ENCODE measurements at regions not wholly inside any gene's neighbourhood (a gene's known extent, or its start where the extent isn't known, plus 50 kb on each side); places are given as distances from the start of the nearest gene placed in this dataset.

- Histone ChIP-seq H3K4me1 (no peaks in the 10 kb centered on the region), H3K27me3 (no peaks in the 10 kb centered on the region), H3K9me3 (no peaks in the 10 kb centered on the region), H3K36me3 (no peaks in the 10 kb centered on the region), H3K27ac (no peak overlapping the region), H3K4me3 (no peak overlapping the region)
- no peak for DNase-seq (ENCODE audit: low spot score in 2 of 2)
- TF ChIP-seq CTCF (IDR thresholded peaks at IDR 0.05) (no peak), POLR2AphosphoS5 (IDR thresholded peaks at IDR 0.05) (no peak), EP300 (IDR thresholded peaks at IDR 0.05) (no peak)
These were observed 611.9 kb downstream of the EDEM1 start for GRCh38 chr3:5799398-5799797.

DNA sequence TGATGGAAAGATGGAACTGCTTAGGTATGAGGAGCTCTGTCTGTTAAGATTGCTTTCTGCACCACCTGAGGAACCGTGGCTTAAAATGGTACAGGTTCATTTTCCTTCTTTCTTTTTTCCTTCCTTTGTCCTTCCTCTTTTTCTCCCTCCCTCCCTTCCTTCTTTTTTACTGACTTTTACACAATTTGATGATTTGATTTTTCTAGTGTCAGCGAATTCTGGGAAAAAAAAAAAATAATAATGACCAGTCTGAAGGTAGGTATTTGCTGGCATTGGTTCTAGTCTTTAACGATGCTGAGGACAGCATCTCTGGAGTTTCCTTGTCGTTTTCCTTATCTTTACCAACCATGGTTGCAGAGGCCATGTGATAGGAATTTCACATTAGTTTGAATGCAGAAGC, 613.5 kb downstream of the EDEM1 start:
- TF ChIP-seq POLR2A (IDR thresholded peaks at IDR 0.05): no peak
- no peak for TF ChIP-seq CTCF (IDR thresholded peaks at IDR 0.05)
- TF ChIP-seq POLR2AphosphoS5 (IDR thresholded peaks at IDR 0.05): no peak
- TF ChIP-seq EP300 (IDR thresholded peaks at IDR 0.05): no peak
- Histone ChIP-seq H3K27me3 (no peaks in the 10 kb centered on the region), H3K4me3 (no peak overlapping the region), H3K27ac (no peak overlapping the region), H3K9me3 (no peaks in the 10 kb centered on the region), H3K4me1 (no peaks in the 10 kb centered on the region), H3K36me3 (no peaks in the 10 kb centered on the region)
- no peak for DNase-seq (ENCODE audit: low spot score in 2 of 2)
- WGBS: 88% methylated on average over 4 of the region's 4 CpGs

- TF ChIP-seq POLR2A (IDR thresholded peaks at IDR 0.05) (no peak), EP300 (IDR thresholded peaks at IDR 0.05) (no peak), POLR2AphosphoS5 (IDR thresholded peaks at IDR 0.05) (no peak), CTCF (IDR thresholded peaks at IDR 0.05) (no peak)
- H3K36me3 ChIP-seq: no peaks in the 10 kb centered on the region
- H3K4me3 ChIP-seq: no peak overlapping the region
- no peaks in the 10 kb centered on the region for H3K4me1 ChIP-seq
- 93% methylated on average over 1 of the region's 1 CpG for WGBS
- H3K27me3 ChIP-seq: no peaks in the 10 kb centered on the region
- DNase-seq (ENCODE audit: low spot score in 2 of 2): no peak
- no peak overlapping the region for H3K27ac ChIP-seq
- no peaks in the 10 kb centered on the region for H3K9me3 ChIP-seq
These were observed 618.7 kb downstream of the EDEM1 start for GRCh38 chr3:5806192-5806591.

GRCh38 chr3:5809586-5810246, 622.2 kb downstream of the EDEM1 start:
- WGBS: 41% methylated on average over 9 of the region's 9 CpGs
- Histone ChIP-seq H3K9me3 (no peaks in the 10 kb centered on the region), H3K27ac (no peak overlapping the region), H3K4me3 (no peak overlapping the region), H3K4me1 (no peaks in the 10 kb centered on the region), H3K36me3 (no peaks in the 10 kb centered on the region), H3K27me3 (no peaks in the 10 kb centered on the region)
- TF ChIP-seq EP300 (IDR thresholded peaks at IDR 0.05): no peak
- no peak for TF ChIP-seq POLR2A (IDR thresholded peaks at IDR 0.05)
- TF ChIP-seq POLR2AphosphoS5 (IDR thresholded peaks at IDR 0.05): no peak
- TF ChIP-seq CTCF (IDR thresholded peaks at IDR 0.05): no peak
- DNase-seq (ENCODE audit: low spot score in 2 of 2): no peak

DNA sequence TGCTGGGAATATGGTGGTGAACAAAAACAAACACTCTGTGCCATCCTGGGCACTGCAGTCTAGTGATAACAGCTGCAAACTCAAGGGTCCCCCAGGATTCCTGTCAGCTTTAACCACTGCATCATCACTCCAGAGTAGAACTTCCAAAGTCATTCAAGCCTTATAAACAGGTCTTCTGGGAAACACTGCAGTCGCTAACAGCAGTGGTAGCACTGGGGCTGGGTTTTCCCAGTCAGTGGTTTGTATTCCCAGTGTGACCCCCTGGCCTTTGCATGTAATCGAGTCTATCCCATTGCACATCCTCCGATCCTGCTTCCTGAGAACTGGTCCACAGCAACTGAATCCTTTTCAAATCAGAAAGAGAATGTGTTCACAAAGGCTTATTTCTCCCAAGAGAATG, 623.5 kb downstream of the EDEM1 start:
- no peak for DNase-seq (ENCODE audit: low spot score in 2 of 2)
- TF ChIP-seq CTCF (IDR thresholded peaks at IDR 0.05) (no peak), POLR2AphosphoS5 (IDR thresholded peaks at IDR 0.05) (no peak), POLR2A (IDR thresholded peaks at IDR 0.05) (no peak), EP300 (IDR thresholded peaks at IDR 0.05) (no peak)
- Histone ChIP-seq H3K27me3 (no peaks in the 10 kb centered on the region), H3K36me3 (no peaks in the 10 kb centered on the region), H3K4me1 (no peaks in the 10 kb centered on the region), H3K27ac (no peak overlapping the region), H3K4me3 (no peak overlapping the region), H3K9me3 (no peaks in the 10 kb centered on the region)
- 72% methylated on average over 3 of the region's 3 CpGs for WGBS
